NCI-H526 treated with DMSO at 0.1 percent for 48 hours (cell line): ENCODE measurements at regions not wholly inside any gene's neighbourhood (a gene's known extent, or its start where the extent isn't known, plus 50 kb on each side); places are given as distances from the start of the nearest gene placed in this dataset.

Experiments used
- DNase-seq: peaks from one replicate; lab custom pipeline; 2025; lab: John Stamatoyannopoulos, UW

- no peak for DNase-seq
These were observed 74.2 kb upstream of the BMP2 start for GRCh38 chr20:6693178-6693807.

GRCh38 chr20:6692566-6693173, 74.8 kb upstream of the BMP2 start:
- DNase-seq, result no peak

- no peak for DNase-seq
These were observed 76.0 kb upstream of the BMP2 start for GRCh38 chr20:6691516-6691915.

- no peak for DNase-seq
These were observed 78.0 kb upstream of the BMP2 start for GRCh38 chr20:6689339-6689973.

GRCh38 chr20:6686171-6686570, 81.3 kb upstream of the BMP2 start:
- DNase-seq, result no peak

- DNase-seq, result no peak
These were observed 81.9 kb upstream of the BMP2 start for GRCh38 chr20:6685626-6686025.

- DNase-seq, result no peak
These were observed 82.3 kb upstream of the BMP2 start for GRCh38 chr20:6685181-6685582.

- no peak for DNase-seq
These were observed 84.2 kb upstream of the BMP2 start for GRCh38 chr20:6683021-6683977.

GRCh38 chr20:6680854-6681253, 86.6 kb upstream of the BMP2 start:
- DNase-seq, result no peak

- DNase-seq, result no peak
These were observed 87.0 kb upstream of the BMP2 start for GRCh38 chr20:6680441-6680840.

- DNase-seq, result no peak
These were observed 88.4 kb upstream of the BMP2 start for GRCh38 chr20:6679086-6679485.

- DNase-seq, result no peak
These were observed 89.4 kb upstream of the BMP2 start for GRCh38 chr20:6678101-6678500.

GRCh38 chr20:6674831-6675230, 92.7 kb upstream of the BMP2 start:
- DNase-seq, result no peak

- no peak for DNase-seq
These were observed 94.4 kb upstream of the BMP2 start for GRCh38 chr20:6673071-6673470.

- no peak for DNase-seq
These were observed 95.7 kb upstream of the BMP2 start for GRCh38 chr20:6671829-6672228.

- no peak for DNase-seq
These were observed 98.9 kb upstream of the BMP2 start for GRCh38 chr20:6668546-6668945.

GRCh38 chr20:6665621-6666355, 101.7 kb upstream of the BMP2 start:
- no peak for DNase-seq

- no peak for DNase-seq
These were observed 102.3 kb upstream of the BMP2 start for GRCh38 chr20:6665161-6665560.

- DNase-seq, result no peak
These were observed 102.9 kb upstream of the BMP2 start for GRCh38 chr20:6664574-6664973.

- DNase-seq, result no peak
These were observed 103.6 kb upstream of the BMP2 start for GRCh38 chr20:6663751-6664388.

GRCh38 chr20:6663104-6663503, 104.4 kb upstream of the BMP2 start:
- no peak for DNase-seq
